GM18520 (cell line): ENCODE measurements at regions not wholly inside any gene's neighbourhood (a gene's known extent, or its start where the extent isn't known, plus 50 kb on each side); places are given as distances from the start of the nearest gene placed in this dataset.
A peak's percentile ranks its signal among the peaks of the same experiment; 100 is the strongest.

Source experiments
- ATAC-seq: cut with Tn5 transposase; IDR thresholded peaks from one replicate; pipeline ENCODE4 v1.9.1; 2021; ENCODE audit not compliant: unreplicated experiment

GRCh38 chr5:52392321-52392720 lies 395.4 kb upstream of the ITGA1 start:
- ATAC-seq: no peak

GRCh38 chr5:52409835-52410234 lies 377.9 kb upstream of the ITGA1 start:
- ATAC-seq: no peak

GRCh38 chr5:52419357-52419756 lies 368.4 kb upstream of the ITGA1 start:
- ATAC-seq: no peak

GRCh38 chr5:52427615-52428014 lies 360.1 kb upstream of the ITGA1 start:
- ATAC-seq: no peak

GRCh38 chr5:52428977-52429489 lies 358.7 kb upstream of the ITGA1 start:
- ATAC-seq: no peak

GRCh38 chr5:52441768-52442167 lies 345.9 kb upstream of the ITGA1 start:
- no peak for ATAC-seq

GRCh38 chr5:52443187-52443586 lies 344.5 kb upstream of the ITGA1 start:
- ATAC-seq: no peak

GRCh38 chr5:52448111-52448510 lies 339.6 kb upstream of the ITGA1 start:
- no peak for ATAC-seq

- no peak for ATAC-seq
These were observed 338.2 kb upstream of the ITGA1 start for GRCh38 chr5:52449516-52449915.

GRCh38 chr5:52452098-52452497 lies 335.6 kb upstream of the ITGA1 start:
- no peak for ATAC-seq

- no peak for ATAC-seq
These were observed 334.5 kb upstream of the ITGA1 start for GRCh38 chr5:52453176-52453575.

- no peak for ATAC-seq
These were observed 331.8 kb upstream of the ITGA1 start for GRCh38 chr5:52455920-52456319.

- ATAC-seq: no peak
These were observed 329.9 kb upstream of the ITGA1 start for GRCh38 chr5:52457810-52458209.

- no peak for ATAC-seq
These were observed 321.6 kb upstream of the ITGA1 start for GRCh38 chr5:52466113-52466512.

GRCh38 chr5:52466749-52467520 lies 320.8 kb upstream of the ITGA1 start:
- ATAC-seq: no peak

- no peak for ATAC-seq
These were observed 318.7 kb upstream of the ITGA1 start for GRCh38 chr5:52468976-52469375.

- ATAC-seq: peak; percentile 66
These were observed 318.3 kb upstream of the ITGA1 start for GRCh38 chr5:52469420-52469819.

GRCh38 chr5:52469835-52470234 lies 317.9 kb upstream of the ITGA1 start:
- ATAC-seq: no peak

GRCh38 chr5:52476346-52476745 lies 311.4 kb upstream of the ITGA1 start:
- ATAC-seq: no peak

GRCh38 chr5:52481201-52481600 lies 306.5 kb upstream of the ITGA1 start:
- no peak for ATAC-seq

GRCh38 chr5:52481851-52482250 lies 305.9 kb upstream of the ITGA1 start:
- no peak for ATAC-seq

GRCh38 chr5:52491071-52491787 lies 296.5 kb upstream of the ITGA1 start:
- no peak for ATAC-seq
